ENCODE measurements at regions not wholly inside any gene's neighbourhood (a gene's known extent, or its start where the extent isn't known, plus 50 kb on each side); places are given as distances from the start of the nearest gene placed in this dataset.
"Not testable (repeated sequence)": the region's sequence is repeated elsewhere in the genome, so short reads cannot be mapped to it uniquely, and the experiment has no call there.

- H3K9me2 ChIP-seq (ENCODE audit: insufficient read depth, low read length); CTCF ChIA-PET (ENCODE audit: unreplicated experiment); H3K36me3 ChIP-seq (ENCODE audit: insufficient read depth, low read length); H3K4me3 ChIP-seq (ENCODE audit: low read depth, low read length, poor library complexity, severe bottlenecking); H4K20me1 ChIP-seq (ENCODE audit: insufficient read depth, low read length); DNase-seq (ENCODE audit: low spot score); intact Hi-C loops (cut with micrococcal nuclease; ENCODE audit: unreplicated experiment); BruUV-seq (replicated peaks); H3K9me3 ChIP-seq (ENCODE audit: low read length); H3K4me1 ChIP-seq (ENCODE audit: insufficient read depth, low read length, poor library complexity, severe bottlenecking); H2AFZ ChIP-seq (ENCODE audit: low read length); H3K27ac ChIP-seq (ENCODE audit: low read depth, low read length, poor library complexity, severe bottlenecking); H3K4me2 ChIP-seq (ENCODE audit: low read length); POLR2A ChIA-PET; H3K79me2 ChIP-seq (ENCODE audit: insufficient read depth, low read depth, low read length): not testable (repeated sequence)
Observed at GRCh38 chr4:3926969-3927755, 161.0 kb downstream of the ADRA2C start.

DNA sequence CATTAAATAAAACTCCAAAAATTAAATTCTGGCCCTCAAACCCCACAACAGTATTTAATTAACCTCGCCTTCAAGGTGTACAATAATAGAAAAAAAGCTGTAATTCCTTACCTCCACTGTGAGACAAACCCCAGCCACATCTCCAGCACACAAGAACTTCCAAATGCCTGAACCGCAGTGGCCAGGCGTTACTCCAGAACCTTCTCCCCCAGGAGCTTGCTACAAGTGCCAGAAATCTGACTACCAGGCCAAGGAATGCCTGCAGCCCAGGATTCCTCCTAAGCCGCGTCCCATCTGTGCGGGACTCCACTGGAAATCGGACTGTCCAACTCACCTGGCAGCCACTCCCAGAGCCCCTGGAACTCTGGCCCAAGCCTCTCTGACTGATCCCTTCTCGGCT is 163.2 kb downstream of the ADRA2C start:
- CTCF ChIA-PET (ENCODE audit: unreplicated experiment); H3K4me2 ChIP-seq (ENCODE audit: low read length); BruUV-seq (replicated peaks); H3K4me3 ChIP-seq (ENCODE audit: low read depth, low read length, poor library complexity, severe bottlenecking); H3K79me2 ChIP-seq (ENCODE audit: insufficient read depth, low read depth, low read length); H3K9me3 ChIP-seq (ENCODE audit: low read length); H3K36me3 ChIP-seq (ENCODE audit: insufficient read depth, low read length); H3K9me2 ChIP-seq (ENCODE audit: insufficient read depth, low read length); intact Hi-C loops (cut with micrococcal nuclease; ENCODE audit: unreplicated experiment); H2AFZ ChIP-seq (ENCODE audit: low read length); H3K27ac ChIP-seq (ENCODE audit: low read depth, low read length, poor library complexity, severe bottlenecking); H4K20me1 ChIP-seq (ENCODE audit: insufficient read depth, low read length); DNase-seq (ENCODE audit: low spot score); POLR2A ChIA-PET; H3K4me1 ChIP-seq (ENCODE audit: insufficient read depth, low read length, poor library complexity, severe bottlenecking): not testable (repeated sequence)

- H3K79me2 ChIP-seq (ENCODE audit: insufficient read depth, low read depth, low read length); H3K9me2 ChIP-seq (ENCODE audit: insufficient read depth, low read length); H4K20me1 ChIP-seq (ENCODE audit: insufficient read depth, low read length); H3K9me3 ChIP-seq (ENCODE audit: low read length); intact Hi-C loops (cut with micrococcal nuclease; ENCODE audit: unreplicated experiment); H3K4me3 ChIP-seq (ENCODE audit: low read depth, low read length, poor library complexity, severe bottlenecking); H3K27ac ChIP-seq (ENCODE audit: low read depth, low read length, poor library complexity, severe bottlenecking); H3K36me3 ChIP-seq (ENCODE audit: insufficient read depth, low read length); BruUV-seq (replicated peaks); POLR2A ChIA-PET; CTCF ChIA-PET (ENCODE audit: unreplicated experiment); H3K4me2 ChIP-seq (ENCODE audit: low read length); H2AFZ ChIP-seq (ENCODE audit: low read length); H3K4me1 ChIP-seq (ENCODE audit: insufficient read depth, low read length, poor library complexity, severe bottlenecking); DNase-seq (ENCODE audit: low spot score): not testable (repeated sequence)
Observed at GRCh38 chr4:3932734-3933133, 166.5 kb downstream of the ADRA2C start.

DNA sequence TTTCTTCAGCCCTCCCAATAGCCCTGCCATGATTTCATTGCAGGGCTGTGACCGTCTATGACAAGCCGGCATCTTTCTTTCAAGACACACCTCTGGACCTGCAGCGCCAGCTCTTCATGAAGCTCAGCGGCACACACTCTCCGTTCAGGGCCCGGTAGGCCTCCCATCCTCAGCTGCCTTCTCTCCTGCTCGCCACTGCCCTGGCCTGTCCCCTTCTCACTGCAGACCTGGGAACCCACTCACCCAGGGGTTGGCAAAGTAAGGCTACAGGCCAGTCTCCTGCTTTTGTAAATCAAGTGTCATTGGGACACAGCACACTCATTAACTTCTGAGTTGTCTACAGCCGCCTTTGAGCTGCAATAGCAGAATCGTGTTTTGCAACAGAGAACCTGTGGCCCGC is 169.2 kb downstream of the ADRA2C start:
- CTCF ChIA-PET (ENCODE audit: unreplicated experiment); intact Hi-C loops (cut with micrococcal nuclease; ENCODE audit: unreplicated experiment); H3K27ac ChIP-seq (ENCODE audit: low read depth, low read length, poor library complexity, severe bottlenecking); H3K4me1 ChIP-seq (ENCODE audit: insufficient read depth, low read length, poor library complexity, severe bottlenecking); POLR2A ChIA-PET; H3K4me3 ChIP-seq (ENCODE audit: low read depth, low read length, poor library complexity, severe bottlenecking); H3K79me2 ChIP-seq (ENCODE audit: insufficient read depth, low read depth, low read length); H3K9me3 ChIP-seq (ENCODE audit: low read length); H3K36me3 ChIP-seq (ENCODE audit: insufficient read depth, low read length); DNase-seq (ENCODE audit: low spot score); BruUV-seq (replicated peaks); H4K20me1 ChIP-seq (ENCODE audit: insufficient read depth, low read length); H3K9me2 ChIP-seq (ENCODE audit: insufficient read depth, low read length); H2AFZ ChIP-seq (ENCODE audit: low read length); H3K4me2 ChIP-seq (ENCODE audit: low read length): not testable (repeated sequence)

All from OCI-LY7 (cell line).